ENCODE measurements at regions not wholly inside any gene's neighbourhood (a gene's known extent, or its start where the extent isn't known, plus 50 kb on each side); places are given as distances from the start of the nearest gene placed in this dataset.

- TF ChIP-seq CTCF (IDR thresholded peaks at IDR 0.05): no peak
- H3K9me3 ChIP-seq: no peaks in the 10 kb centered on the region
- peaks cover 0 to 3% (median 0%) of the 10 kb centered on the region in 3 donors for H3K27me3 ChIP-seq (ENCODE audit: insufficient read depth in 3 of 3, low read length in 2 of 3)
- no peaks in the 10 kb centered on the region for H3K4me1 ChIP-seq
- H3K27ac ChIP-seq: no peak overlapping the region
- H3K36me3 ChIP-seq (ENCODE audit: insufficient read depth in 1 of 2, low read depth in 1 of 2): no peaks in the 10 kb centered on the region
- H3K4me3 ChIP-seq: no peak overlapping the region
- ATAC-seq: no peak
- intact Hi-C loops (cut with DNase I): no loop called here
- no peak for DNase-seq
- 59 to 73% (median 67%) methylated on average over 7 to 8 of the region's 8 CpGs for WGBS, 3 donors
Measured at GRCh38 chr12:131258398-131258797, 304.7 kb downstream of the ADGRD1 start.

GRCh38 chr12:131260251-131260905 is 306.7 kb downstream of the ADGRD1 start:
- no peak for TF ChIP-seq CTCF (IDR thresholded peaks at IDR 0.05)
- WGBS, 3 donors: 68 to 75% (median 70%) methylated on average over 16 of the region's 16 CpGs
- no peak for ATAC-seq

GRCh38 chr12:131260954-131261353 is 307.2 kb downstream of the ADGRD1 start:
- no peak for DNase-seq
- H3K27ac ChIP-seq: no peak overlapping the region
- TF ChIP-seq CTCF (IDR thresholded peaks at IDR 0.05): no peak
- H3K4me1 ChIP-seq: no peaks in the 10 kb centered on the region
- intact Hi-C loops (cut with DNase I): no loop called here
- no peak overlapping the region for H3K4me3 ChIP-seq
- H3K9me3 ChIP-seq: no peaks in the 10 kb centered on the region
- H3K36me3 ChIP-seq (ENCODE audit: insufficient read depth in 1 of 2, low read depth in 1 of 2): no peaks in the 10 kb centered on the region
- no peak for ATAC-seq
- peaks cover 0 to 3% (median 0%) of the 10 kb centered on the region in 3 donors for H3K27me3 ChIP-seq (ENCODE audit: insufficient read depth in 3 of 3, low read length in 2 of 3)
- WGBS, 3 donors: 46 to 70% (median 60%) methylated on average over 6 of the region's 6 CpGs

More at GRCh38 chr12:131260251-131260905, 306.7 kb downstream of the ADGRD1 start:
- no peak overlapping the region for H3K27ac ChIP-seq
- no peaks in the 10 kb centered on the region for H3K36me3 ChIP-seq (ENCODE audit: insufficient read depth in 1 of 2, low read depth in 1 of 2)
- H3K9me3 ChIP-seq: no peaks in the 10 kb centered on the region
- no peaks in the 10 kb centered on the region for H3K4me1 ChIP-seq
- H3K27me3 ChIP-seq (ENCODE audit: insufficient read depth in 3 of 3, low read length in 2 of 3): peaks cover 0 to 3% (median 0%) of the 10 kb centered on the region in 3 donors
- no peak for DNase-seq
- no peak overlapping the region for H3K4me3 ChIP-seq
- intact Hi-C loops (cut with DNase I): no loop called here

GRCh38 chr12:131261906-131262305 is 308.2 kb downstream of the ADGRD1 start:
- Histone ChIP-seq H3K4me3 (no peak overlapping the region), H3K36me3 (ENCODE audit: insufficient read depth in 1 of 2, low read depth in 1 of 2) (no peaks in the 10 kb centered on the region), H3K27ac (no peak overlapping the region), H3K9me3 (no peaks in the 10 kb centered on the region), H3K4me1 (no peaks in the 10 kb centered on the region), H3K27me3 (ENCODE audit: insufficient read depth in 3 of 3, low read length in 2 of 3) (no peaks in the 10 kb centered on the region)
- ATAC-seq (no peak), DNase-seq (no peak)
- intact Hi-C loops (cut with DNase I): no loop called here
- TF ChIP-seq CTCF (IDR thresholded peaks at IDR 0.05): no peak
- 51 to 58% (median 58%) methylated on average over 17 of the region's 17 CpGs for WGBS, 3 donors

- Histone ChIP-seq H3K4me1 (no peaks in the 10 kb centered on the region), H3K27ac (no peak overlapping the region), H3K9me3 (no peaks in the 10 kb centered on the region), H3K36me3 (ENCODE audit: insufficient read depth in 1 of 2, low read depth in 1 of 2) (no peaks in the 10 kb centered on the region), H3K27me3 (ENCODE audit: insufficient read depth in 3 of 3, low read length in 2 of 3) (no peaks in the 10 kb centered on the region), H3K4me3 (no peak overlapping the region)
- 79 to 90% (median 81%) methylated on average over 10 of the region's 10 CpGs for WGBS, 3 donors
- ATAC-seq (no peak), DNase-seq (no peak)
- TF ChIP-seq CTCF (IDR thresholded peaks at IDR 0.05): no peak
- intact Hi-C loops (cut with DNase I): no loop called here
Measured at GRCh38 chr12:131263626-131264025, 309.9 kb downstream of the ADGRD1 start.

Data from psoas muscle (tissue), 7 donors.